ENCODE measurements at regions not wholly inside any gene's neighbourhood (a gene's known extent, or its start where the extent isn't known, plus 50 kb on each side); places are given as distances from the start of the nearest gene placed in this dataset.

DNA sequence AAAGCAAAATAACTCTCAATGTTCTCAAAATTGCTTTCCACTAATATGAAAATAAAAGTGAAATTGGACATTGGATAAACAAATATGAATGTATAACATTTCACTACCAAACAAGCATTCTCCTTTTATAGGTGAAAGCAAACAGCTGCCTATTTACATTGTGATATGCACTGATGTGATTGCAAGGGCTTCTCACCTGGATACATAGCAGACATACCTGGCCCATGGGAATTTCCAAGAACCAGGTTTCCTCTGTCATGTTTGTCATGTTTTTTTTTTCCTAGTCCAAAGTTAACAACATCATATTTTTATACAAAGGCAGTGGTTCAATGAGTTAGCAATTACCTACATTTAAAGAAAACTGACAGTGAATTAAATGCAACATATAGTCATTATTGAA lies 228.5 kb downstream of the ANKRD50 start:
- Mint-ChIP-seq H3K9me3 (no peaks in the 10 kb centered on the region), H3K27me3 (ENCODE audit: low read depth) (no peaks in the 10 kb centered on the region), H3K36me3 (ENCODE audit: low read depth) (no peaks in the 10 kb centered on the region), H3K4me1 (ENCODE audit: low read depth) (no peaks in the 10 kb centered on the region), H3K4me3 (ENCODE audit: low read depth) (no peak overlapping the region), H3K27ac (no peak overlapping the region)
- DNase-seq (ENCODE audit: low spot score): no peak
- intact Hi-C loops (cut with micrococcal nuclease): no loop called here

GRCh38 chr4:124484940-124485339 lies 227.6 kb downstream of the ANKRD50 start:
- Mint-ChIP-seq H3K4me3 (ENCODE audit: low read depth) (no peak overlapping the region), H3K9me3 (no peaks in the 10 kb centered on the region), H3K27ac (no peak overlapping the region), H3K36me3 (ENCODE audit: low read depth) (no peaks in the 10 kb centered on the region), H3K27me3 (ENCODE audit: low read depth) (no peaks in the 10 kb centered on the region), H3K4me1 (ENCODE audit: low read depth) (no peaks in the 10 kb centered on the region)
- no peak for DNase-seq (ENCODE audit: low spot score)
- intact Hi-C loops (cut with micrococcal nuclease): no loop called here

DNA sequence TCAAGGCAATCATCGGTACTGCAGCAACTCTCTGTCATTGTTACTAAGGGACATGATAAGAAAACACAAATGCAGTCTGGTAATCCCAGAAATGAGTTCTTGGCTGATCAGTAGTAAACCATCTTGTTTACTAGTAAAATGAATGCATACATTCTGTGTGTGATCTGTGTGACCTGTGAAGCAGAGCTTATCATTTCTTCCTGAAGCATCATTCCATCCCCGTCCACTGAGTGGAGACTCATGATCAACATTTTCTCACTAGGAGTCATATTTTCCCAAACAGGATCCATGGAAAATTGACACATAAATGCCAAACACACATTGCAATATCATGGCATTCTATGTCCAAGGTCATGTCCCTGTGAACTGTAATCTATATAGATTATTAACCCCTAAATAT lies 226.1 kb downstream of the ANKRD50 start:
- H3K27me3 Mint-ChIP-seq (ENCODE audit: low read depth): no peaks in the 10 kb centered on the region
- H3K9me3 Mint-ChIP-seq: no peaks in the 10 kb centered on the region
- no peaks in the 10 kb centered on the region for H3K4me1 Mint-ChIP-seq (ENCODE audit: low read depth)
- H3K4me3 Mint-ChIP-seq (ENCODE audit: low read depth): no peak overlapping the region
- no peak overlapping the region for H3K27ac Mint-ChIP-seq
- no peak for DNase-seq (ENCODE audit: low spot score)
- intact Hi-C loops (cut with micrococcal nuclease): no loop called here
- no peaks in the 10 kb centered on the region for H3K36me3 Mint-ChIP-seq (ENCODE audit: low read depth)

GRCh38 chr4:124487651-124488050 lies 224.9 kb downstream of the ANKRD50 start:
- no peaks in the 10 kb centered on the region for H3K36me3 Mint-ChIP-seq (ENCODE audit: low read depth)
- H3K4me1 Mint-ChIP-seq (ENCODE audit: low read depth): no peaks in the 10 kb centered on the region
- intact Hi-C loops (cut with micrococcal nuclease): no loop called here
- H3K9me3 Mint-ChIP-seq: no peaks in the 10 kb centered on the region
- H3K27ac Mint-ChIP-seq: no peak overlapping the region
- H3K4me3 Mint-ChIP-seq (ENCODE audit: low read depth): no peak overlapping the region
- no peak for DNase-seq (ENCODE audit: low spot score)
- H3K27me3 Mint-ChIP-seq (ENCODE audit: low read depth): no peaks in the 10 kb centered on the region

DNA sequence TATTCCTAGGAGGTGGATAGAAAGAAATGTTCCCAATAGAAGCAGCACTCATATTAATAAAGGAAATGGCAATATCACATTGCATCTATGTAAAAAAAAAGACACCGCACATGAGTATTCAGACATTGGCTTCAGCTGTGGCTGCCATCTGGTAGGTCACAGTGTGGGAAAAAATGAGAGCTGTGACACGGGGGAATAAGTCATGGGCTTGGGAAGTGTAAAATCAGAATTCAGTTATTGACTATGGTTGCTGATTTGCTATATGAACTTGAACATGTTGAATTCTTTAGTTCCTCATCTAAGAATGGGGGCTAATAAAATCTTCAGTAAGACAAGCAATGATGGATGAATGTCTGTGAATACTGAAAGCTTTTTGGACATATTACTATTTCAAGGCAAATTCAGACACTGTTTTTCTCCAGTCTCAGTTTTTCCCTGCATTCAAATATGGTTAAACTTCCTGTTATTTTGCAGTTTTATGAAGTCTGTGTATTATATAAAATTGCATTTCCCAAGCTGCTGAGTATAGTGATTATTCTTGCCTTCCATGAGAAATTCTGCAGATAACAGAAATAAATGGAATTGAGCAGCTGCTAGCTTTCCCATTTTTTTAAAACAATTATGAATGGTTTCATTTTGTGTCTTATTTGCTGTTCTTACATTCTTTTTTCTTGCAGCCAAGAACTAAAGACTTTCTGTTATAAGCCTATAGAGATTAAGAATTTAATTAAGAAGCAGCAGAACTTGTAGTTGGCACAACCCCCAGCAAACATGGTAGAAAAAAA lies 221.0 kb downstream of the ANKRD50 start:
- no peaks in the 10 kb centered on the region for H3K36me3 Mint-ChIP-seq (ENCODE audit: low read depth)
- H3K27ac Mint-ChIP-seq: no peak overlapping the region
- H3K4me1 Mint-ChIP-seq (ENCODE audit: low read depth): no peaks in the 10 kb centered on the region
- DNase-seq (ENCODE audit: low spot score): no peak
- intact Hi-C loops (cut with micrococcal nuclease): no loop called here
- H3K27me3 Mint-ChIP-seq (ENCODE audit: low read depth): no peaks in the 10 kb centered on the region
- no peak overlapping the region for H3K4me3 Mint-ChIP-seq (ENCODE audit: low read depth)
- H3K9me3 Mint-ChIP-seq: no peaks in the 10 kb centered on the region

DNA sequence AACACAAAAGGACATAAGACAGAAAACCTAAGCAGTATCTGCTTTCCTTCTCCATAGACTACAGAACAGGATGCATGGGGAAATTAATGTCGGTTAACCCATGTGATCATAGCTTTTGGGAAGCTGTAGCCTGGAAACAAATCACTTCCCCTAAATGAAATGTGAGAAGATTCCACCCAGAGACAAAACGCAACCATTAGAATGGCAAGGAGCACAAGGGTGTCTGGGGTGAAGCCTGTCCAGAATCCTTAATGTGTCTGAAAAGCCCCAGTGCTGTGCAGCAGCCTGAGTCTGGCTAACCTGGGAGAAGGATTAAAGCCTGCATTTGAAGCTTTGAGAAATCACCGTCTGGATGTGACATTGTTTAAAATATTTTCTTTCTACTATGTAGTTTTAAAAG lies 213.3 kb downstream of the ANKRD50 start:
- no peaks in the 10 kb centered on the region for H3K4me1 Mint-ChIP-seq (ENCODE audit: low read depth)
- no peaks in the 10 kb centered on the region for H3K36me3 Mint-ChIP-seq (ENCODE audit: low read depth)
- no peak overlapping the region for H3K27ac Mint-ChIP-seq
- no peaks in the 10 kb centered on the region for H3K27me3 Mint-ChIP-seq (ENCODE audit: low read depth)
- no peaks in the 10 kb centered on the region for H3K9me3 Mint-ChIP-seq
- no peak overlapping the region for H3K4me3 Mint-ChIP-seq (ENCODE audit: low read depth)
- no peak for DNase-seq (ENCODE audit: low spot score)
- intact Hi-C loops (cut with micrococcal nuclease): no loop called here

- no peaks in the 10 kb centered on the region for H3K9me3 Mint-ChIP-seq
- intact Hi-C loops (cut with micrococcal nuclease): no loop called here
- H3K4me3 Mint-ChIP-seq (ENCODE audit: low read depth): no peak overlapping the region
- no peak for DNase-seq (ENCODE audit: low spot score)
- H3K36me3 Mint-ChIP-seq (ENCODE audit: low read depth): no peaks in the 10 kb centered on the region
- H3K27me3 Mint-ChIP-seq (ENCODE audit: low read depth): no peaks in the 10 kb centered on the region
- no peaks in the 10 kb centered on the region for H3K4me1 Mint-ChIP-seq (ENCODE audit: low read depth)
- no peak overlapping the region for H3K27ac Mint-ChIP-seq
These were observed 211.0 kb downstream of the ANKRD50 start for GRCh38 chr4:124501576-124501975.

GRCh38 chr4:124504431-124504830 lies 208.1 kb downstream of the ANKRD50 start:
- Mint-ChIP-seq H3K27ac (no peak overlapping the region), H3K9me3 (no peaks in the 10 kb centered on the region), H3K36me3 (ENCODE audit: low read depth) (no peaks in the 10 kb centered on the region), H3K4me3 (ENCODE audit: low read depth) (no peak overlapping the region), H3K4me1 (ENCODE audit: low read depth) (no peaks in the 10 kb centered on the region), H3K27me3 (ENCODE audit: low read depth) (no peaks in the 10 kb centered on the region)
- DNase-seq (ENCODE audit: low spot score): no peak
- intact Hi-C loops (cut with micrococcal nuclease): no loop called here

DNA sequence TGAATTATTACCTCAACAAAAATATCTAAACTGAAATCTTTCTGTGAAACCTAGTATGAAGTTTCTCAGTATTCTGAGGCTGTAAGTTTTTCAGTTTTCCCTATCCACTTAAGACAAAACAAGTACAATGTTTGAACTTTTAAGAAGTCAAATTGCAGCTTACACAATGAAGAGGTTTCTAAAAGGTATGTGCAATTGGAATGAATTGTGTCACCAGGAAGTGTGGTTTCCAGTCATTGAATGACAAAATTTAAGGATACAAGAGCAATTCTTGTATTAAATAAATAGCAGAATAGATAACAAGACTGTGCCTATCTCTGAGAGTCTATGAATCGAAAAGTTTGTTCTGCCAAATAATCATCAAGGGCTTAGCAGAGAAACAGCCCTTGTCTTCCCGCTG lies 207.3 kb downstream of the ANKRD50 start:
- no peaks in the 10 kb centered on the region for H3K9me3 Mint-ChIP-seq
- no peak for DNase-seq (ENCODE audit: low spot score)
- H3K27me3 Mint-ChIP-seq (ENCODE audit: low read depth): no peaks in the 10 kb centered on the region
- H3K4me3 Mint-ChIP-seq (ENCODE audit: low read depth): no peak overlapping the region
- no peaks in the 10 kb centered on the region for H3K36me3 Mint-ChIP-seq (ENCODE audit: low read depth)
- no peak overlapping the region for H3K27ac Mint-ChIP-seq
- intact Hi-C loops (cut with micrococcal nuclease): no loop called here
- no peaks in the 10 kb centered on the region for H3K4me1 Mint-ChIP-seq (ENCODE audit: low read depth)

- Mint-ChIP-seq H3K4me1 (ENCODE audit: low read depth) (no peaks in the 10 kb centered on the region), H3K4me3 (ENCODE audit: low read depth) (no peak overlapping the region), H3K9me3 (no peaks in the 10 kb centered on the region), H3K27ac (no peak overlapping the region), H3K27me3 (ENCODE audit: low read depth) (no peaks in the 10 kb centered on the region), H3K36me3 (ENCODE audit: low read depth) (no peaks in the 10 kb centered on the region)
- no peak for DNase-seq (ENCODE audit: low spot score)
- intact Hi-C loops (cut with micrococcal nuclease): no loop called here
These were observed 203.4 kb downstream of the ANKRD50 start for GRCh38 chr4:124509151-124509550.

DNA sequence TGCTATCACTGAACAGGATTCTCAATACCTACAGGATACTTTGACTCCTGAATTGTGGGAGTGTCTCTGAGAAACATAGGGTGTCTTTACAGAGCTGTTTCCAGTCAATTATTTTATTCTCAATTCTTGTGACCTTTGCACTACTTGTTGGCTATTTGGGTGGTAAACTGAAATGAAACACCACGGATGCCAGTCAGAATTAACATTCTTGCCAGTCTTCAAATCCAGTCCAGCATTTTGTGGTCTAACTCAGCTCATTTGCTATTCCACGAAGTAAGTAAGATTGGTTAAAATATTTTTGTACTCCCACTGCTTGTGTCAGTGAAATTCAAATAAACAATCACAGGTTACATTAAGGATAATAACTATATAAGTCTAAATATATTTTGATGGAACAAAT lies 197.9 kb downstream of the ANKRD50 start:
- Mint-ChIP-seq H3K4me3 (ENCODE audit: low read depth) (no peak overlapping the region), H3K9me3 (no peaks in the 10 kb centered on the region), H3K27ac (no peak overlapping the region), H3K36me3 (ENCODE audit: low read depth) (no peaks in the 10 kb centered on the region), H3K27me3 (ENCODE audit: low read depth) (no peaks in the 10 kb centered on the region), H3K4me1 (ENCODE audit: low read depth) (no peaks in the 10 kb centered on the region)
- DNase-seq (ENCODE audit: low spot score): no peak
- intact Hi-C loops (cut with micrococcal nuclease): no loop called here

DNA sequence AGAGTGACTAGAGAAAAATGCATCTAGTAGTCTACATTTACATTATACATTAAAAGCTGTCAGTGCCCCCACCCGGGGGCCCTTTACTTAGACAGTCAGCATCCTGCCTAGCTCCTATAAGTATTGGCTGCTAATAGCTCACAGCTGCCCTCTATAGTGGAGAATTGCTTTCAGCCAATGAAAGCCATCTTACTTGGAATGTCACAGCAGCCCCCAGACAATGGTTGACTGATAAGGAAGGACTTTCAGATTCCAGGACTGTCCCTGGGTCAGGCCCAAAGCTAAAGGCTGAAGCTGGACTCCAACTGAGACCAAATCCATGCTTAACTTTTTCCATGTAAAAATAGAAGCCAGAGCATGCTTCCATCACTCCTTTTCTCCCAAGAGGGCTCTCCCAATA lies 196.9 kb downstream of the ANKRD50 start:
- no peaks in the 10 kb centered on the region for H3K9me3 Mint-ChIP-seq
- DNase-seq (ENCODE audit: low spot score): no peak
- H3K4me3 Mint-ChIP-seq (ENCODE audit: low read depth): no peak overlapping the region
- no peak overlapping the region for H3K27ac Mint-ChIP-seq
- no peaks in the 10 kb centered on the region for H3K36me3 Mint-ChIP-seq (ENCODE audit: low read depth)
- intact Hi-C loops (cut with micrococcal nuclease): no loop called here
- H3K27me3 Mint-ChIP-seq (ENCODE audit: low read depth): no peaks in the 10 kb centered on the region
- H3K4me1 Mint-ChIP-seq (ENCODE audit: low read depth): no peaks in the 10 kb centered on the region

DNA sequence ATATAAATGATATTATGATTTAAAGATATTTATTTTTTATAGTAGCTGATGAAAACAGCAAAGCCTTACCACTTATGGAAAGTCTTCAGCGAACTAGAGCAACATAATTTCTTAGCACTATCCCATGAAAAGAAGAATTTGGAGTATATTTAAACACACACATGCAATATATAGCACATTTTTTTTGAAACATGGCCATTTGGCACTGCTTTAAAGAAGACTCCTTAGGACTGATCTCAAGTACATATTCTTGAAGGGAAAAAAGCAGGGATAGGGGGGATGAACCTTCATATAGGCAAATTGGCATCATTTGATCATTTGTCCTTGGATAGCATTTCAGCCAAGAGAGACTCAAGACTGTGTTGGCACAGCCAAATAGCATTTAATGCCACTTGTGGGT lies 193.3 kb downstream of the ANKRD50 start:
- Mint-ChIP-seq H3K36me3 (ENCODE audit: low read depth) (no peaks in the 10 kb centered on the region), H3K27me3 (ENCODE audit: low read depth) (no peaks in the 10 kb centered on the region), H3K9me3 (no peaks in the 10 kb centered on the region), H3K4me1 (ENCODE audit: low read depth) (no peaks in the 10 kb centered on the region), H3K4me3 (ENCODE audit: low read depth) (no peak overlapping the region), H3K27ac (no peak overlapping the region)
- no peak for DNase-seq (ENCODE audit: low spot score)
- intact Hi-C loops (cut with micrococcal nuclease): no loop called here

- intact Hi-C loops (cut with micrococcal nuclease): no loop called here
- Mint-ChIP-seq H3K27ac (no peak overlapping the region), H3K36me3 (ENCODE audit: low read depth) (no peaks in the 10 kb centered on the region), H3K27me3 (ENCODE audit: low read depth) (no peaks in the 10 kb centered on the region), H3K4me1 (ENCODE audit: low read depth) (no peaks in the 10 kb centered on the region), H3K4me3 (ENCODE audit: low read depth) (no peak overlapping the region), H3K9me3 (no peaks in the 10 kb centered on the region)
- no peak for DNase-seq (ENCODE audit: low spot score)
These were observed 188.7 kb downstream of the ANKRD50 start for GRCh38 chr4:124523816-124524215.

Data from activated T-helper 2 cell treated with anti-CD3 and anti-CD28 coated beads, Interferon-gamma antibody, Interleukin-2, Interleukin-4, amounts not matched to agents 10 μg/mL and 5 μg/mL and 100 μg/mL, durations not matched to agents 14 hours and 24 hours and 36 hours (primary cell).